Endothelial cell of umbilical vein (primary cell): ENCODE measurements at regions not wholly inside any gene's neighbourhood (a gene's known extent, or its start where the extent isn't known, plus 50 kb on each side); places are given as distances from the start of the nearest gene placed in this dataset.

Experiments used
- BruUV-seq: library from RNA; stranded (reverse); fragments of 400-500 nt; replicated peaks from 2 replicates; lab custom pipeline; 2021; lab: Mats Ljungman, UMichigan
- CTCF ChIA-PET: fragments of 300-600, 350-600 bp; sonication (Branson Sonifier 250); formaldehyde crosslinking; loops from one replicate; lab custom pipeline; 2021; ENCODE audit warnings: antibody characterized with exemption, inconsistent platforms; lab: Charles Lee
- POLR2A ChIA-PET: fragments of 300-600, 350-600 bp; sonication (Branson Sonifier 250); formaldehyde crosslinking; loops from one replicate; lab custom pipeline; 2021; ENCODE audit warnings: antibody characterized with exemption, inconsistent platforms; lab: Charles Lee
- DNase-seq: peaks from one replicate; pipeline ENCODE4 v3.0.0-alpha.2; 2011; ENCODE audit warnings: low read depth, low spot score
- FAIRE-seq: peaks from 2 replicates; lab custom pipeline; 2011; peaks lifted over from hg19 to GRCh38; lab: Jason Lieb, UNC
- H2AFZ ChIP-seq: 2 replicates; pipeline ENCODE4 v1.6.0; 2012; ENCODE audit warnings: low read depth, low read length, control low read depth, inconsistent platforms
- H3K27ac ChIP-seq: 2 replicates; pipeline ENCODE4 v1.5.1; 2011; ENCODE audit warnings: low read depth, mild to moderate bottlenecking, control low read depth, low read length, moderate library complexity; ENCODE audit not compliant: insufficient read depth
- H3K27me3 ChIP-seq, 2 experiments: 2 replicates each; pipeline versions ENCODE4 v1.6.0 to v1.6.1; 2011; ENCODE audit warnings: low read length in 2 of 2, mixed read lengths in 1 of 2; ENCODE audit not compliant: control insufficient read depth in 2 of 2, insufficient read depth in 2 of 2
- H3K36me3 ChIP-seq, 2 experiments: 2 replicates in 1 of 2; 3 replicates in 1 of 2; pipeline ENCODE4 v1.5.1; 2011; ENCODE audit warnings: low read length in 2 of 2, mild to moderate bottlenecking in 1 of 2, moderate library complexity in 1 of 2; ENCODE audit not compliant: control insufficient read depth in 2 of 2, insufficient read depth in 2 of 2; ENCODE audit errors: extremely low read depth in 1 of 2
- H3K4me1 ChIP-seq: 3 replicates; pipeline ENCODE4 v1.5.1; 2011; ENCODE audit warnings: mild to moderate bottlenecking, low read length; ENCODE audit not compliant: control insufficient read depth, insufficient read depth; ENCODE audit errors: extremely low read depth
- H3K4me2 ChIP-seq: 2 replicates; pipeline ENCODE4 v1.6.1; 2011; ENCODE audit warnings: low read length, control low read depth, mixed read lengths; ENCODE audit not compliant: insufficient read depth
- H3K4me3 ChIP-seq, 3 experiments: fragments of 200-600 bp in 1 of 3; sonication (generic), shearing (Covaris generic) in 1 of 3; replicated peaks in 1 of 3; 2 replicates each; pipeline ENCODE4 v1.5.1; 2011 to 2016; ENCODE audit warnings: control low read depth in 3 of 3, low read length in 3 of 3, mild to moderate bottlenecking in 2 of 3, inconsistent platforms in 1 of 3, low read depth in 1 of 3, moderate library complexity in 1 of 3; ENCODE audit not compliant: insufficient read depth in 1 of 3
- H3K79me2 ChIP-seq: 2 replicates; pipeline ENCODE4 v1.6.0; 2012; ENCODE audit warnings: low read length, inconsistent platforms; ENCODE audit not compliant: control insufficient read depth, insufficient read depth
- H3K9ac ChIP-seq: replicated peaks from 2 replicates; pipeline ENCODE3; 2011; ENCODE audit warnings: low read length, control low read depth; ENCODE audit not compliant: insufficient read depth; ENCODE audit errors: extremely low read depth
- H3K9me1 ChIP-seq: replicated peaks from 3 replicates; pipeline ENCODE4 v1.6.0; 2011; ENCODE audit warnings: mild to moderate bottlenecking, low read length; ENCODE audit not compliant: control insufficient read depth, insufficient read depth; ENCODE audit errors: extremely low read depth
- H3K9me3 ChIP-seq: replicated peaks from 2 replicates; pipeline ENCODE4 v1.5.1; 2012; ENCODE audit warnings: low read length, inconsistent platforms; ENCODE audit not compliant: control insufficient read depth, insufficient read depth
- H4K20me1 ChIP-seq: replicated peaks from 2 replicates; pipeline ENCODE3; 2011; ENCODE audit warnings: mild to moderate bottlenecking, low read length; ENCODE audit not compliant: control insufficient read depth, insufficient read depth; ENCODE audit errors: extremely low read depth
- CTCF ChIP-seq, 2 donors: IDR thresholded peaks; 1 replicate in 1 of 2; 2 replicates in 1 of 2; pipeline ENCODE4 v1.5.1; 2011; ENCODE audit warnings: low read length in 2 of 2, mild to moderate bottlenecking in 2 of 2, moderate library complexity in 2 of 2, control low read depth in 1 of 2, inconsistent platforms in 1 of 2, low read depth in 1 of 2; ENCODE audit not compliant: insufficient read depth in 1 of 2; ENCODE audit errors: extremely low read depth in 1 of 2
- EZH2 ChIP-seq: IDR thresholded peaks from 2 replicates; pipeline ENCODE4 v1.6.1; 2012; ENCODE audit warnings: borderline replicate concordance, low read depth, mild to moderate bottlenecking, moderate library complexity, low read length, inconsistent platforms; ENCODE audit not compliant: severe bottlenecking
- FOS ChIP-seq: IDR thresholded peaks from 2 replicates; pipeline ENCODE4 v1.6.1; 2011; ENCODE audit warnings: mild to moderate bottlenecking, low read length, moderate library complexity, borderline replicate concordance; ENCODE audit not compliant: insufficient read depth
- GATA2 ChIP-seq: IDR thresholded peaks from 2 replicates; pipeline ENCODE4 v1.7.0; 2011; ENCODE audit warnings: low read depth, mild to moderate bottlenecking, moderate library complexity, mixed read lengths, low read length; ENCODE audit not compliant: insufficient read length, insufficient read depth
- JUN ChIP-seq: IDR thresholded peaks from 2 replicates; pipeline ENCODE4 v1.6.1; 2011; ENCODE audit warnings: borderline replicate concordance, low read depth; ENCODE audit not compliant: insufficient read length, insufficient read depth
- MAX ChIP-seq: IDR thresholded peaks from 2 replicates; pipeline ENCODE4 v1.6.1; 2011; ENCODE audit not compliant: insufficient read depth, insufficient read length
- MYC ChIP-seq: IDR thresholded peaks from one replicate; pipeline ENCODE4 v1.6.1; 2011; ENCODE audit warnings: mild to moderate bottlenecking, low read depth, low read length
- POLR2A ChIP-seq: IDR thresholded peaks from 2 replicates; pipeline ENCODE4 v1.6.1; 2012; ENCODE audit warnings: low read depth, mild to moderate bottlenecking, control low read depth, low read length
- POLR2AphosphoS5 ChIP-seq: IDR thresholded peaks from 2 replicates; pipeline ENCODE4 v1.6.1; 2012; ENCODE audit warnings: low read depth, mild to moderate bottlenecking, control low read depth, low read length, moderate library complexity; ENCODE audit not compliant: insufficient read depth
- dilution Hi-C: fragments of 300-500 bp; cut with MboI; formaldehyde crosslinking; loops from one replicate; pipeline ENCODE4 v1.15.0; 2019; ENCODE audit warnings: low sequenced_read_pairs; ENCODE audit not compliant: extremely low pct_ligation_motif_present
- intact Hi-C: fragments of 100-400 bp; cut with micrococcal nuclease; formaldehyde crosslinking; loops from one replicate; pipeline ENCODE4 v1.10.0; 2022

DNA sequence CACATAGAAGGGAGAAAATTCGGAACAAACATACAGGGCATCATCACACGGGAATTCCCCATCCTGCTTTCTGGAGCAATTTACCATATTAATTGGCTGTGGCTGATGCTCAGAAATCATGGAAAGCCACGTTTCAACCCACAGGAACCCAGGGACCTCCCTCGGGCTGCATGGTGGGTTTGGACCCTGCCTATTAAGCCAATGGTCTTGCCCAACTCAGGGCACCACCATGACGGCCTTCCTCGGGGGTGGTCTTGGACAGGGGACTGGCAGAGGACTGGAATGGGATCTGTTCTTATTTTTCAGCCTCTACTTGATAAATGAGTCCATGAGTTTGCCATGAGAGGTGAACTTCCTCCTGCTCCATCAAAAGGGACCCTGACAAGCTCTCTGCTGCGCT lies 374.0 kb downstream of the SHANK2 start:
- no peaks in the 10 kb centered on the region for H3K79me2 ChIP-seq
- H3K4me1 ChIP-seq: no peaks in the 10 kb centered on the region
- H3K9me1 ChIP-seq: no peaks in the 10 kb centered on the region
- no peak overlapping the region for H3K27ac ChIP-seq
- intact Hi-C loops (no loop called here), dilution Hi-C loops (no loop called here)
- H3K27me3 ChIP-seq: no peaks in the 10 kb centered on the region
- H4K20me1 ChIP-seq: no peaks in the 10 kb centered on the region
- H3K4me2 ChIP-seq: no peak overlapping the region
- peaks cover 4% of the 10 kb centered on the region for H3K9me3 ChIP-seq
- POLR2A ChIA-PET: no interaction called here
- H3K36me3 ChIP-seq: no peaks in the 10 kb centered on the region
- no peak overlapping the region for H3K4me3 ChIP-seq
- no peak for TF ChIP-seq JUN
- TF ChIP-seq MAX: no peak
- no peak for TF ChIP-seq CTCF (IDR thresholded peaks at IDR 0.05; ENCODE audit: extremely low read depth in 1 of 2, insufficient read depth in 1 of 2, low read depth in 1 of 2, low read length in 2 of 2)
- no peak for TF ChIP-seq POLR2A
- no peak for TF ChIP-seq GATA2
- no peak for TF ChIP-seq MYC
- TF ChIP-seq FOS: no peak
- TF ChIP-seq EZH2: no peak
- no peak for TF ChIP-seq POLR2AphosphoS5
- CTCF ChIA-PET: no interaction called here
- DNase-seq (no peak), FAIRE-seq (no peak)
- no peak overlapping the region for H3K9ac ChIP-seq
- BruUV-seq: no TSS peak
- H2AFZ ChIP-seq: no peak overlapping the region
